H9 (cell line): ENCODE measurements at regions not wholly inside any gene's neighbourhood (a gene's known extent, or its start where the extent isn't known, plus 50 kb on each side); places are given as distances from the start of the nearest gene placed in this dataset.
A peak's percentile ranks its signal among the peaks of the same experiment; 100 is the strongest.

Experiments
- DNase-seq: peaks from one replicate; pipeline ENCODE4 v3.0.0-alpha.2; 2017
- H2AFZ ChIP-seq: one replicate; pipeline ENCODE4 v1.6.1; 2013; ENCODE audit warnings: mild to moderate bottlenecking, low read length, control low read depth, moderate library complexity
- H2AK5ac ChIP-seq: 2 replicates; pipeline ENCODE4 v1.6.1; 2013; ENCODE audit warnings: low read length, control low read depth, mixed read lengths; ENCODE audit not compliant: insufficient read length
- H2BK120ac ChIP-seq: one replicate; pipeline ENCODE4 v1.6.1; 2013; ENCODE audit warnings: low read depth, mild to moderate bottlenecking, low read length, control low read depth, inconsistent platforms; ENCODE audit not compliant: poor library complexity, severe bottlenecking
- H2BK12ac ChIP-seq: 2 replicates; pipeline ENCODE4 v1.6.1; 2013; ENCODE audit warnings: low read length, control low read depth, mixed read lengths, low read depth; ENCODE audit not compliant: insufficient read length
- H2BK15ac ChIP-seq: 2 replicates; pipeline ENCODE4 v1.6.1; 2013; ENCODE audit warnings: low read depth, low read length, control low read depth
- H2BK20ac ChIP-seq: one replicate; pipeline ENCODE4 v1.6.1; 2013; ENCODE audit warnings: low read depth, mild to moderate bottlenecking, low read length, control low read depth, inconsistent platforms; ENCODE audit not compliant: poor library complexity, severe bottlenecking
- H2BK5ac ChIP-seq: 2 replicates; pipeline ENCODE4 v1.6.1; 2013; ENCODE audit warnings: low read length, control low read depth, mixed read lengths; ENCODE audit not compliant: insufficient read length
- H3K14ac ChIP-seq: 2 replicates; pipeline ENCODE4 v1.6.1; 2013; ENCODE audit warnings: low read length, control low read depth; ENCODE audit not compliant: insufficient read depth
- H3K18ac ChIP-seq: 2 replicates; pipeline ENCODE4 v1.6.1; 2013; ENCODE audit warnings: low read depth, mild to moderate bottlenecking, mixed read lengths, low read length, control low read depth; ENCODE audit not compliant: insufficient read length
- H3K23ac ChIP-seq: 2 replicates; pipeline ENCODE4 v1.6.1; 2013; ENCODE audit warnings: low read length, control low read depth, mixed read lengths, low read depth; ENCODE audit not compliant: insufficient read length
- H3K23me2 ChIP-seq: 2 replicates; pipeline ENCODE4 v1.6.1; 2013; ENCODE audit warnings: low read depth, mild to moderate bottlenecking, mixed read lengths, low read length, control low read depth; ENCODE audit not compliant: insufficient read length, poor library complexity, severe bottlenecking
- H3K27ac ChIP-seq: 2 replicates; pipeline ENCODE4 v1.5.1; 2013; ENCODE audit warnings: low read length, control low read depth, mixed read lengths, low read depth; ENCODE audit not compliant: insufficient read length
- H3K27me3 ChIP-seq: 2 replicates; pipeline ENCODE4 v1.6.1; 2013; ENCODE audit warnings: low read length, control low read depth, inconsistent platforms; ENCODE audit not compliant: insufficient read depth
- H3K4ac ChIP-seq: 2 replicates; pipeline ENCODE4 v1.6.1; 2013; ENCODE audit warnings: low read depth, mild to moderate bottlenecking, control low read depth, inconsistent platforms, low read length, moderate library complexity
- H3K4me1 ChIP-seq: 2 replicates; pipeline ENCODE4 v1.6.1; 2013; ENCODE audit warnings: low read length, control low read depth, inconsistent platforms; ENCODE audit not compliant: insufficient read depth
- H3K4me2 ChIP-seq: 2 replicates; pipeline ENCODE4 v1.6.1; 2013; ENCODE audit warnings: low read length, control low read depth, mixed read lengths; ENCODE audit not compliant: insufficient read length, insufficient read depth
- H3K56ac ChIP-seq: 2 replicates; pipeline ENCODE4 v1.6.1; 2013; ENCODE audit warnings: low read depth, mild to moderate bottlenecking, mixed read lengths, low read length, control low read depth; ENCODE audit not compliant: insufficient read length
- H3K79me1 ChIP-seq: 2 replicates; pipeline ENCODE4 v1.6.1; 2013; ENCODE audit warnings: low read depth, mild to moderate bottlenecking, moderate library complexity, low read length, control low read depth, inconsistent platforms; ENCODE audit not compliant: insufficient read depth, poor library complexity, severe bottlenecking
- H3K79me2 ChIP-seq: 2 replicates; pipeline ENCODE4 v1.6.1; 2013; ENCODE audit warnings: low read length, control low read depth, inconsistent platforms; ENCODE audit not compliant: insufficient read depth
- H3K9ac ChIP-seq: 2 replicates; pipeline ENCODE4 v1.6.1; 2013; ENCODE audit warnings: low read length, control low read depth, mixed read lengths; ENCODE audit not compliant: insufficient read length; ENCODE audit errors: extremely low read depth
- H3K9me3 ChIP-seq: one replicate; pipeline ENCODE4 v1.6.1; 2013; ENCODE audit warnings: low read depth, low read length, inconsistent platforms; ENCODE audit not compliant: control insufficient read depth
- H3T11ph ChIP-seq: one replicate; pipeline ENCODE4 v1.6.1; 2013; ENCODE audit warnings: mild to moderate bottlenecking, low read length, control low read depth, inconsistent platforms
- H4K20me1 ChIP-seq: one replicate; pipeline ENCODE4 v1.6.1; 2013; ENCODE audit not compliant: control insufficient read depth, insufficient read length, insufficient read depth
- H4K5ac ChIP-seq: 2 replicates; pipeline ENCODE4 v1.6.1; 2013; ENCODE audit warnings: low read depth, mild to moderate bottlenecking, mixed read lengths, low read length, control low read depth; ENCODE audit not compliant: insufficient read length
- H4K8ac ChIP-seq: replicated peaks from 2 replicates; pipeline ENCODE4 v1.6.1; 2013; ENCODE audit warnings: low read length, control low read depth, mixed read lengths, low read depth; ENCODE audit not compliant: insufficient read length
- H4K91ac ChIP-seq: 2 replicates; pipeline ENCODE4 v1.6.1; 2013; ENCODE audit warnings: low read depth, mild to moderate bottlenecking, moderate library complexity, mixed read lengths, low read length, control low read depth; ENCODE audit not compliant: insufficient read length
- H3K27ac Mint-ChIP-seq, 3 experiments: 2 replicates in 2 of 3; 3 replicates in 1 of 3; pipeline ENCODE4 v1.8.0; 2020 to 2021; ENCODE audit warnings: mixed read lengths in 3 of 3, mild to moderate bottlenecking in 1 of 3, moderate library complexity in 1 of 3
- H3K27me3 Mint-ChIP-seq: 2 replicates; pipeline ENCODE4 v1.8.0; 2021; ENCODE audit warnings: low read depth, mild to moderate bottlenecking, moderate library complexity, mixed read lengths
- H3K36me3 Mint-ChIP-seq, 3 experiments: 2 replicates in 2 of 3; 3 replicates in 1 of 3; pipeline ENCODE4 v1.8.0; 2020 to 2021; ENCODE audit warnings: low read depth in 3 of 3, mixed read lengths in 3 of 3; ENCODE audit not compliant: insufficient read depth in 1 of 3
- H3K4me1 Mint-ChIP-seq, 2 experiments: 2 replicates each; pipeline ENCODE4 v1.8.0; 2020; ENCODE audit warnings: mixed read lengths in 2 of 2
- H3K4me3 Mint-ChIP-seq, 2 experiments: 2 replicates in 1 of 2; 3 replicates in 1 of 2; pipeline ENCODE4 v1.8.0; 2020 to 2021; ENCODE audit warnings: mild to moderate bottlenecking in 2 of 2, mixed read lengths in 2 of 2, moderate library complexity in 1 of 2
- H3K9me3 Mint-ChIP-seq, 2 experiments: 2 replicates in 1 of 2; 3 replicates in 1 of 2; pipeline ENCODE4 v1.8.0; 2020; ENCODE audit warnings: mild to moderate bottlenecking in 2 of 2, mixed read lengths in 2 of 2, moderate library complexity in 1 of 2
- WGBS: extraction: QIAGEN DNeasy Blood & Tissue Kit; methylation state at CpG from one replicate; pipeline ENCODE4 v1.1.7; 2013; ENCODE audit warnings: missing lambda C conversion rate, low lambda C conversion rate, mixed read lengths; ENCODE audit not compliant: insufficient read length; ENCODE audit errors: extremely low coverage; 5-methylcytosine and 5-hydroxymethylcytosine counted together
- TF ChIP-seq, protein P1 (sequence below): fragments of 200-600 bp; sonication (generic); conservative IDR thresholded peaks from 3 replicates; pipeline ENCODE4 v1.8.0; 2021; ENCODE audit warnings: antibody characterized with exemption, mild to moderate bottlenecking

DNA sequence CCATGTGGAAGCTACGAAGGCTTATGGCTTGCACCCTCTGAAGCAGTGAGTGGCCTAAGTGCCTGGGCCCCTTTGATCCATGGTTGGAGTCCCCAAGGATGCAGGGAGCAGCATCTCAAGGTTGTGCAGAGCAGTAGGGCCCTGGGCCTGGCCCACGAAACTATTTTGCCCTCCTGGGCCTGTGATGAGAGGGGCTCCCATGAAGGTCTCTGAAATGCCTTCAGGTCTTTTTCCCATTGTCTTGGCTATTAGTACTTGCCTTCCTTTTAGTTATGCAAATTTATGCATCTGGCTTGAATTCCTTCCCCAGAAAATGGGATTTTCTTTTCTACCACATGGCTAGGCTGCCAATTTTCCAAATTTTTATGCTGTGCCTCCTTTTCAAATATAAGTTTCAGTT, 158.8 kb upstream of the MME start:
- H3K18ac ChIP-seq: no peak overlapping the region
- H3T11ph ChIP-seq: no peak overlapping the region
- WGBS: no CpG with 5 or more reads among the region's 2 CpGs
- H3K14ac ChIP-seq: no peak overlapping the region
- no peaks in the 10 kb centered on the region for H3K27me3 ChIP-seq
- H3K23ac ChIP-seq: no peak overlapping the region
- no peaks in the 10 kb centered on the region for H3K23me2 ChIP-seq
- no peak overlapping the region for H4K8ac ChIP-seq
- H3K9ac ChIP-seq: no peak overlapping the region
- Mint-ChIP-seq H3K9me3 (peaks cover 16 to 22% of the 10 kb centered on the region in 2 experiments), H3K27me3 (no peaks in the 10 kb centered on the region), H3K36me3 (peaks cover 5 to 22% (median 16%) of the 10 kb centered on the region in 3 experiments; a peak in 6 of 7 replicates), H3K4me3 (no peak overlapping the region), H3K27ac (no peak overlapping the region), H3K4me1 (peaks cover 4 to 8% of the 10 kb centered on the region in 2 experiments; a peak in 2 of 4 replicates)
- no peak overlapping the region for H4K91ac ChIP-seq
- H2BK5ac ChIP-seq: no peak overlapping the region
- H3K79me1 ChIP-seq: no peaks in the 10 kb centered on the region
- H4K20me1 ChIP-seq: no peaks in the 10 kb centered on the region
- no peaks in the 10 kb centered on the region for H3K4me1 ChIP-seq
- no peak overlapping the region for H2BK20ac ChIP-seq
- no peak overlapping the region for H3K4ac ChIP-seq
- H2AFZ ChIP-seq: no peak overlapping the region
- no peak overlapping the region for H2BK15ac ChIP-seq
- no peak overlapping the region for H3K4me2 ChIP-seq
- peaks cover 11% of the 10 kb centered on the region for H3K9me3 ChIP-seq
- H3K27ac ChIP-seq: no peak overlapping the region
- H2BK120ac ChIP-seq: no peak overlapping the region
- TF ChIP-seq, protein P1, sequence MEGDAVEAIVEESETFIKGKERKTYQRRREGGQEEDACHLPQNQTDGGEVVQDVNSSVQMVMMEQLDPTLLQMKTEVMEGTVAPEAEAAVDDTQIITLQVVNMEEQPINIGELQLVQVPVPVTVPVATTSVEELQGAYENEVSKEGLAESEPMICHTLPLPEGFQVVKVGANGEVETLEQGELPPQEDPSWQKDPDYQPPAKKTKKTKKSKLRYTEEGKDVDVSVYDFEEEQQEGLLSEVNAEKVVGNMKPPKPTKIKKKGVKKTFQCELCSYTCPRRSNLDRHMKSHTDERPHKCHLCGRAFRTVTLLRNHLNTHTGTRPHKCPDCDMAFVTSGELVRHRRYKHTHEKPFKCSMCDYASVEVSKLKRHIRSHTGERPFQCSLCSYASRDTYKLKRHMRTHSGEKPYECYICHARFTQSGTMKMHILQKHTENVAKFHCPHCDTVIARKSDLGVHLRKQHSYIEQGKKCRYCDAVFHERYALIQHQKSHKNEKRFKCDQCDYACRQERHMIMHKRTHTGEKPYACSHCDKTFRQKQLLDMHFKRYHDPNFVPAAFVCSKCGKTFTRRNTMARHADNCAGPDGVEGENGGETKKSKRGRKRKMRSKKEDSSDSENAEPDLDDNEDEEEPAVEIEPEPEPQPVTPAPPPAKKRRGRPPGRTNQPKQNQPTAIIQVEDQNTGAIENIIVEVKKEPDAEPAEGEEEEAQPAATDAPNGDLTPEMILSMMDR: no peak
- H2BK12ac ChIP-seq: no peak overlapping the region
- peak; percentile 35 for DNase-seq
- H3K56ac ChIP-seq: no peak overlapping the region
- H3K79me2 ChIP-seq: no peaks in the 10 kb centered on the region
- H4K5ac ChIP-seq: no peak overlapping the region
- H2AK5ac ChIP-seq: no peak overlapping the region
